ENCODE measurements at regions not wholly inside any gene's neighbourhood (a gene's known extent, or its start where the extent isn't known, plus 50 kb on each side); places are given as distances from the start of the nearest gene placed in this dataset.

- Histone ChIP-seq H4K20me1 (ENCODE audit: insufficient read depth, low read depth, low read length) (no peaks in the 10 kb centered on the region), H3K9me3 (ENCODE audit: low read length) (no peaks in the 10 kb centered on the region), H3K4me3 (ENCODE audit: low read length) (no peak overlapping the region), H3K36me3 (ENCODE audit: insufficient read depth, low read length) (no peaks in the 10 kb centered on the region), H3K27me3 (ENCODE audit: low read length) (no peaks in the 10 kb centered on the region), H3K9me2 (replicated peaks; ENCODE audit: insufficient read depth, low read length) (no peaks in the 10 kb centered on the region), H3K4me2 (ENCODE audit: low read depth, low read length, poor library complexity, severe bottlenecking) (no peak overlapping the region), H2AFZ (ENCODE audit: low read length) (no peak overlapping the region), H3K27ac (ENCODE audit: low read length) (no peak overlapping the region), H3K9ac (ENCODE audit: low read length) (no peak overlapping the region), H3K79me2 (ENCODE audit: low read length) (no peaks in the 10 kb centered on the region), H3K4me1 (ENCODE audit: low read length) (no peaks in the 10 kb centered on the region)
- no peak for DNase-seq
Observed at GRCh38 chr3:106276755-106277612, 408.2 kb upstream of the CBLB start.

DNA sequence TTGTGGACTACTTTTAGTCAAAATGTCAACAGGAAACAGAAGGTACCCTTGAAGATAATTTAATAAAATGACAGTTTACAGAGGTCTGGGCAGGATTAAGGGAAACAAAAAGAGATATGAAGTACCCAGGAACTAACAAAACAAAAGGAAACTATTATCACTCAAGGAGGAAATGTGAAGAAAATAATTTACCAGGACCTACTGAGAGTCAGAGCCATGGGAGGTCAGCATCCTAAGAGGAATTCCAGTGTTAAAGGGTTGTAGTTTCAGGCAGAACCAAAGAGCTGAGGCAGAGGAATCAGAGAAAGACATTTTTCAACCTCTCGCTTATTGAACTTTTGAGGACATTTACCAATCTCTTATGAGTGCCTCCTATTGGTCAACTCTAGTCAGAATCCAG, 408.9 kb upstream of the CBLB start:
- Histone ChIP-seq H4K20me1 (ENCODE audit: insufficient read depth, low read depth, low read length) (no peaks in the 10 kb centered on the region), H3K9me2 (replicated peaks; ENCODE audit: insufficient read depth, low read length) (peaks cover 5% of the 10 kb centered on the region; the same call in 1 of the 2 replicates), H2AFZ (ENCODE audit: low read length) (no peak overlapping the region), H3K79me2 (ENCODE audit: low read length) (no peaks in the 10 kb centered on the region), H3K4me3 (ENCODE audit: low read length) (no peak overlapping the region), H3K27ac (ENCODE audit: low read length) (no peak overlapping the region), H3K9ac (ENCODE audit: low read length) (no peak overlapping the region), H3K4me2 (ENCODE audit: low read depth, low read length, poor library complexity, severe bottlenecking) (no peak overlapping the region), H3K9me3 (ENCODE audit: low read length) (no peaks in the 10 kb centered on the region), H3K4me1 (ENCODE audit: low read length) (no peaks in the 10 kb centered on the region), H3K36me3 (ENCODE audit: insufficient read depth, low read length) (no peaks in the 10 kb centered on the region), H3K27me3 (ENCODE audit: low read length) (no peaks in the 10 kb centered on the region)
- DNase-seq: no peak

- no peaks in the 10 kb centered on the region for H3K36me3 ChIP-seq (ENCODE audit: insufficient read depth, low read length)
- no peaks in the 10 kb centered on the region for H3K4me1 ChIP-seq (ENCODE audit: low read length)
- H2AFZ ChIP-seq (ENCODE audit: low read length): no peak overlapping the region
- H3K9me3 ChIP-seq (ENCODE audit: low read length): no peaks in the 10 kb centered on the region
- H3K27ac ChIP-seq (ENCODE audit: low read length): no peak overlapping the region
- H4K20me1 ChIP-seq (ENCODE audit: insufficient read depth, low read depth, low read length): no peaks in the 10 kb centered on the region
- H3K4me3 ChIP-seq (ENCODE audit: low read length): no peak overlapping the region
- H3K79me2 ChIP-seq (ENCODE audit: low read length): no peaks in the 10 kb centered on the region
- H3K27me3 ChIP-seq (ENCODE audit: low read length): no peaks in the 10 kb centered on the region
- DNase-seq: no peak
- no peak overlapping the region for H3K4me2 ChIP-seq (ENCODE audit: low read depth, low read length, poor library complexity, severe bottlenecking)
- no peak overlapping the region for H3K9ac ChIP-seq (ENCODE audit: low read length)
- H3K9me2 ChIP-seq (replicated peaks; ENCODE audit: insufficient read depth, low read length): peaks cover 6% of the 10 kb centered on the region; the same call in 1 of the 2 replicates
Observed at GRCh38 chr3:106281221-106281620, 412.4 kb upstream of the CBLB start.

DNA sequence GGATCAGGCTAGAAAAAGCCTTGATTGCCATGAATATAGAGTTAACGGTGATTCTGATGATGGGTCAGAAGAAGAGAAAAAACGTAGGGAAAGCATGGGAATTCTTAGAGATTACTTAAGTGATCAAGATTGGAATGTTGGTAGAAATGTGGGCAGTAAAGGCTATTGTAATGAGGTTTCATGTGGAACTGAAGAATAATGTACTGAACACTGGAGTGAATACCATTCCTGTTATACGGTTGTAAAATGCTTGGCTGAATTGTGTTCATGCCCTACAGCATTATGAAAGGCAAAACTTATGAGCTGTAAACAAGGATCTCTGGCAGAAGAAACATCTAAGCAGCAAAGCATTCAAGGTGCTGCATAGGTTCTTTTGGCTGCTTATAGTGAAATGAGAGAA, 414.1 kb upstream of the CBLB start:
- H3K27ac ChIP-seq (ENCODE audit: low read length): no peak overlapping the region
- no peak overlapping the region for H3K4me3 ChIP-seq (ENCODE audit: low read length)
- H3K4me1 ChIP-seq (ENCODE audit: low read length): no peaks in the 10 kb centered on the region
- H3K4me2 ChIP-seq (ENCODE audit: low read depth, low read length, poor library complexity, severe bottlenecking): no peak overlapping the region
- H3K27me3 ChIP-seq (ENCODE audit: low read length): no peaks in the 10 kb centered on the region
- no peak overlapping the region for H2AFZ ChIP-seq (ENCODE audit: low read length)
- H4K20me1 ChIP-seq (ENCODE audit: insufficient read depth, low read depth, low read length): no peaks in the 10 kb centered on the region
- H3K9me3 ChIP-seq (ENCODE audit: low read length): no peaks in the 10 kb centered on the region
- no peak for DNase-seq
- H3K9ac ChIP-seq (ENCODE audit: low read length): no peak overlapping the region
- no peaks in the 10 kb centered on the region for H3K36me3 ChIP-seq (ENCODE audit: insufficient read depth, low read length)
- peaks cover 6% of the 10 kb centered on the region; the same call in 1 of the 2 replicates for H3K9me2 ChIP-seq (replicated peaks; ENCODE audit: insufficient read depth, low read length)
- H3K79me2 ChIP-seq (ENCODE audit: low read length): no peaks in the 10 kb centered on the region

GRCh38 chr3:106288781-106289180, 420.0 kb upstream of the CBLB start:
- Histone ChIP-seq H3K4me2 (ENCODE audit: low read depth, low read length, poor library complexity, severe bottlenecking) (no peak overlapping the region), H3K27ac (ENCODE audit: low read length) (no peak overlapping the region), H3K9ac (ENCODE audit: low read length) (no peak overlapping the region), H3K36me3 (ENCODE audit: insufficient read depth, low read length) (no peaks in the 10 kb centered on the region), H3K4me1 (ENCODE audit: low read length) (no peaks in the 10 kb centered on the region), H3K27me3 (ENCODE audit: low read length) (no peaks in the 10 kb centered on the region), H3K79me2 (ENCODE audit: low read length) (no peaks in the 10 kb centered on the region), H2AFZ (ENCODE audit: low read length) (no peak overlapping the region), H3K9me3 (ENCODE audit: low read length) (no peaks in the 10 kb centered on the region), H4K20me1 (ENCODE audit: insufficient read depth, low read depth, low read length) (no peaks in the 10 kb centered on the region), H3K4me3 (ENCODE audit: low read length) (no peak overlapping the region), H3K9me2 (replicated peaks; ENCODE audit: insufficient read depth, low read length) (no peaks in the 10 kb centered on the region)
- no peak for DNase-seq

DNA sequence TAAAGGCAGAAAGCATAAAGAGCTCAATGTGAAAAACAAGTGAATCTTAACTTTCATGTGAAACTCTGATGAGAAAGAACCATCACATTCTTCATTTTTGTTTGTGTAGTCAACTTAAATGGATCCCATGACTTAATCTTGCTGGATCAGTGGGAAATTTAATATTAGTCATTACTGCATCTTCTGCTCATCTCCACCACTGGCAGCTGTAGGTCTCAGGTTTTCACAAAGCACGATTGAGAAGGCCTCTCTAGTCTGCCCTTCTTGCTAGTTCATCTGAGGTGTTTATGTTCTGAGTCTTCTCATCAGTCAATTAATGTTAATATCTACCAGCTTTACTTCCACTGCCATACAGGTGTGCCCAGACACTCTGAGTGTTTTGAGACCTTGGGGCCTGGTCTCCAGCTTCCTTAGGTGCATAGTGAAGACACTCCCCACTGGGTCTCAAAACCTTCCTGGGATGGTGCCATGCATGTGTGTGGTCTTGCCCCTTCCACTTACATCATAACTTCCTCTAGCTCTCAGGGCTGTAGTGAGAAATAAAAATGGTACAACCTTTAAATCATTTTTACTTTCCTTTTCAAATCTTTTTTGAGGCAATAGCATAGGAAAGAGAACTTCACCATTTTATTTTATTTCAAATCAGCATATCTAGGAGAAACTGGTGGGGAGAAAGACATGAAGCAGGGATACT, 421.6 kb upstream of the CBLB start:
- H3K9me3 ChIP-seq (ENCODE audit: low read length): no peaks in the 10 kb centered on the region
- H2AFZ ChIP-seq (ENCODE audit: low read length): no peak overlapping the region
- DNase-seq: no peak
- H3K27ac ChIP-seq (ENCODE audit: low read length): no peak overlapping the region
- H3K27me3 ChIP-seq (ENCODE audit: low read length): no peaks in the 10 kb centered on the region
- H3K79me2 ChIP-seq (ENCODE audit: low read length): no peaks in the 10 kb centered on the region
- no peaks in the 10 kb centered on the region for H3K9me2 ChIP-seq (replicated peaks; ENCODE audit: insufficient read depth, low read length)
- no peak overlapping the region for H3K9ac ChIP-seq (ENCODE audit: low read length)
- H3K36me3 ChIP-seq (ENCODE audit: insufficient read depth, low read length): no peaks in the 10 kb centered on the region
- H3K4me3 ChIP-seq (ENCODE audit: low read length): no peak overlapping the region
- no peak overlapping the region for H3K4me2 ChIP-seq (ENCODE audit: low read depth, low read length, poor library complexity, severe bottlenecking)
- no peaks in the 10 kb centered on the region for H4K20me1 ChIP-seq (ENCODE audit: insufficient read depth, low read depth, low read length)
- H3K4me1 ChIP-seq (ENCODE audit: low read length): no peaks in the 10 kb centered on the region

DNA sequence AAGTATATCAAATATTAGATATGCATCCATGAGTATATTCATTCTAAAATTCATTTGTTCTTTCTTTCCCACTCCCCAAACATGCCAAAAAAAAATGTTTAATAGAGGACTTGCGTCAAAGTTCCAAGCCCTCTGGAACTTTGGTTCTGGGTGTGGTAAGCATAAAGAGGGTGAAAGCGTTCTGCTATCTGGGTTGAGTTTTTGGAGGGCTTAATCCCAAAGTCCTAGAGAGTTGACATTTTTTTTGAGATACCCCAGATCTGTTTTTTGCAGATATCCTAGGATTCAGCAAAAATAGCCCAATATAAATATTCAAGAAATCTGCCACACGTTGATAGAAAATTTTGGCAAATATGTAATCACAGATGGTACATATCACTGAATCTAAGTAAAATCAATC, 424.3 kb upstream of the CBLB start:
- Histone ChIP-seq H3K27me3 (ENCODE audit: low read length) (no peaks in the 10 kb centered on the region), H4K20me1 (ENCODE audit: insufficient read depth, low read depth, low read length) (no peaks in the 10 kb centered on the region), H3K27ac (ENCODE audit: low read length) (no peak overlapping the region), H3K9me2 (replicated peaks; ENCODE audit: insufficient read depth, low read length) (no peaks in the 10 kb centered on the region), H3K36me3 (ENCODE audit: insufficient read depth, low read length) (no peaks in the 10 kb centered on the region), H3K9me3 (ENCODE audit: low read length) (no peaks in the 10 kb centered on the region), H2AFZ (ENCODE audit: low read length) (no peak overlapping the region), H3K4me1 (ENCODE audit: low read length) (no peaks in the 10 kb centered on the region), H3K79me2 (ENCODE audit: low read length) (no peaks in the 10 kb centered on the region), H3K4me3 (ENCODE audit: low read length) (no peak overlapping the region), H3K4me2 (ENCODE audit: low read depth, low read length, poor library complexity, severe bottlenecking) (no peak overlapping the region), H3K9ac (ENCODE audit: low read length) (no peak overlapping the region)
- no peak for DNase-seq

DNA sequence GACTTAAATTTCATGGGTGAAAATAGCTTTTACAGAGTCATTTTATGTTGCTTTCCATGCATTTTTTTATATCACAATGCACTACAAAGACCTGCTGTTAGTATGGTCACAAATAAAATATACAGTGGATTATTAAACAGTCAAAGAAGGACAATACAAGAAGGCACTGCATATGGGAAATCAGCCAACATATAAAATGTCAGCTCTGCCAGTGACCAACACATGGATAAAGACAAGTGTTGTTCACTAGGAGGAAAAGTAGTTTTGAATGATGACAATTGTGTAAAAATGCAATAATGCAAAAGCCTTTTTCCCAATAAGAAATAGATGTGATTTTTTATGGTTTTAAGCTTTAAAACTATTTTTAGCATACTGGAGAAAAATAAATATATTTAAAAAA, 425.3 kb upstream of the CBLB start:
- Histone ChIP-seq H3K79me2 (ENCODE audit: low read length) (no peaks in the 10 kb centered on the region), H3K4me1 (ENCODE audit: low read length) (peaks cover under 1% of the 10 kb centered on the region), H3K9ac (ENCODE audit: low read length) (no peak overlapping the region), H3K36me3 (ENCODE audit: insufficient read depth, low read length) (no peaks in the 10 kb centered on the region), H3K4me2 (ENCODE audit: low read depth, low read length, poor library complexity, severe bottlenecking) (no peak overlapping the region), H2AFZ (ENCODE audit: low read length) (no peak overlapping the region), H3K9me3 (ENCODE audit: low read length) (no peaks in the 10 kb centered on the region), H3K27me3 (ENCODE audit: low read length) (no peaks in the 10 kb centered on the region), H3K4me3 (ENCODE audit: low read length) (no peak overlapping the region), H4K20me1 (ENCODE audit: insufficient read depth, low read depth, low read length) (no peaks in the 10 kb centered on the region), H3K9me2 (replicated peaks; ENCODE audit: insufficient read depth, low read length) (no peaks in the 10 kb centered on the region), H3K27ac (ENCODE audit: low read length) (no peak overlapping the region)
- no peak for DNase-seq

Data from Karpas-422 (cell line).